HEK293T (cell line): ENCODE measurements at regions not wholly inside any gene's neighbourhood (a gene's known extent, or its start where the extent isn't known, plus 50 kb on each side); places are given as distances from the start of the nearest gene placed in this dataset.

ENCODE experiments used
- ARNT ChIP-seq: fragments of 450-650 bp; IDR thresholded peaks from 2 replicates; pipeline ENCODE4 v1.6.1; 2017; ENCODE audit warnings: mild to moderate bottlenecking
- BHLHE40 ChIP-seq: fragments of 450-650 bp; IDR thresholded peaks from 2 replicates; pipeline ENCODE4 v1.6.1; 2016; ENCODE audit warnings: mild to moderate bottlenecking, moderate library complexity, borderline replicate concordance
- ELF4 ChIP-seq: fragments of 450-650 bp; IDR thresholded peaks from 2 replicates; pipeline ENCODE4 v1.6.1; 2017; ENCODE audit warnings: antibody characterized with exemption
- FOXK2 ChIP-seq: fragments of 450-650 bp; IDR thresholded peaks from 2 replicates; pipeline ENCODE4 v1.6.1; 2016; ENCODE audit warnings: mild to moderate bottlenecking
- FOXM1 ChIP-seq: fragments of 450-650 bp; IDR thresholded peaks from 2 replicates; pipeline ENCODE4 v1.6.1; 2017; ENCODE audit warnings: mild to moderate bottlenecking, borderline replicate concordance
- HDGF ChIP-seq: fragments of 450-650 bp; IDR thresholded peaks from 2 replicates; pipeline ENCODE4 v1.6.1; 2017; ENCODE audit warnings: antibody characterized with exemption, borderline replicate concordance
- L3MBTL2 ChIP-seq: fragments of 450-650 bp; conservative IDR thresholded peaks from 2 replicates; pipeline ENCODE4 v1.6.1; 2016; ENCODE audit warnings: mild to moderate bottlenecking
- NFRKB ChIP-seq: fragments of 450-650 bp; IDR thresholded peaks from 2 replicates; pipeline ENCODE4 v1.6.1; 2016; ENCODE audit warnings: mild to moderate bottlenecking, moderate library complexity
- PKNOX1 ChIP-seq: fragments of 450-650 bp; IDR thresholded peaks from 2 replicates; pipeline ENCODE4 v1.6.1; 2016
- SP1 ChIP-seq: fragments of 450-650 bp; IDR thresholded peaks from 2 replicates; pipeline ENCODE4 v1.6.1; 2017
- SUZ12 ChIP-seq: fragments of 450-650 bp; IDR thresholded peaks from 2 replicates; pipeline ENCODE4 v1.6.1; 2016; ENCODE audit warnings: mild to moderate bottlenecking
- TARDBP ChIP-seq: fragments of 450-650 bp; IDR thresholded peaks from 2 replicates; pipeline ENCODE4 v1.6.1; 2016
- ZNF384 ChIP-seq: fragments of 450-650 bp; IDR thresholded peaks from 2 replicates; pipeline ENCODE4 v1.6.1; 2016

- TF ChIP-seq SUZ12 (no peak), FOXK2 (no peak), SP1 (no peak), ARNT (no peak), FOXM1 (no peak), ELF4 (no peak), HDGF (no peak), NFRKB (no peak), BHLHE40 (no peak), TARDBP (no peak), L3MBTL2 (no peak), PKNOX1 (no peak), ZNF384 (no peak)
Observed at GRCh38 chr4:18391354-18391728, 369.8 kb upstream of the LCORL start.
